GM13977 (cell line): ENCODE measurements at regions not wholly inside any gene's neighbourhood (a gene's known extent, or its start where the extent isn't known, plus 50 kb on each side); places are given as distances from the start of the nearest gene placed in this dataset.

Source experiments
- DNase-seq: peaks from one replicate; pipeline ENCODE4 v3.0.0; 2012; ENCODE audit warnings: low spot score
- in situ Hi-C: fragments of 300-500 bp; cut with MboI; formaldehyde crosslinking; loops from one replicate; pipeline ENCODE4 v1.12.0; 2022; ENCODE audit warnings: low sequenced_read_pairs, low pct_unique_long_range_greater_than_20kb, mixed read lengths, inconsistent platforms; ENCODE audit not compliant: unreplicated experiment
- TF ChIP-seq, protein P1 (sequence below): IDR thresholded peaks from 2 replicates; pipeline ENCODE4 v1.5.1; 2012; ENCODE audit warnings: mild to moderate bottlenecking, control low read depth; ENCODE audit not compliant: insufficient read depth; ENCODE audit errors: extremely low read depth, missing control alignments

DNA sequence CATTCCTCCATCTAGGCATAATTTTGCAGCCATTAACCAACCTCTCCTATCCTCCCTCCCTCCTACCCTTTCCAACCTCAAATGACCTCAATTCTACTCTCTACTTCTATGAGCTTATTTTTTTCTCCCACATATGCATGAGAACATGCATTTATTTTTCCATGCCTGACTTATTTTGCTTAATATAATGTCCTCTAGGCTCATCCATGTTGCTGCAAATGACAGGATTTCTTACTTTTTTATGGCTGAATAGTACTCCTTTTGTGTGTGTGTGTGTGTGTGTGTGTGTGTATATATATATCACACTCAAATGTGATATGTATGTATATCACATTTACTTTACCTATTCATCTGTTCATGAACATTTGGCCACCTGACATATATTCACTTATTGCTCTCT, 339.4 kb downstream of the SIPA1L2 start:
- TF ChIP-seq, protein P1, sequence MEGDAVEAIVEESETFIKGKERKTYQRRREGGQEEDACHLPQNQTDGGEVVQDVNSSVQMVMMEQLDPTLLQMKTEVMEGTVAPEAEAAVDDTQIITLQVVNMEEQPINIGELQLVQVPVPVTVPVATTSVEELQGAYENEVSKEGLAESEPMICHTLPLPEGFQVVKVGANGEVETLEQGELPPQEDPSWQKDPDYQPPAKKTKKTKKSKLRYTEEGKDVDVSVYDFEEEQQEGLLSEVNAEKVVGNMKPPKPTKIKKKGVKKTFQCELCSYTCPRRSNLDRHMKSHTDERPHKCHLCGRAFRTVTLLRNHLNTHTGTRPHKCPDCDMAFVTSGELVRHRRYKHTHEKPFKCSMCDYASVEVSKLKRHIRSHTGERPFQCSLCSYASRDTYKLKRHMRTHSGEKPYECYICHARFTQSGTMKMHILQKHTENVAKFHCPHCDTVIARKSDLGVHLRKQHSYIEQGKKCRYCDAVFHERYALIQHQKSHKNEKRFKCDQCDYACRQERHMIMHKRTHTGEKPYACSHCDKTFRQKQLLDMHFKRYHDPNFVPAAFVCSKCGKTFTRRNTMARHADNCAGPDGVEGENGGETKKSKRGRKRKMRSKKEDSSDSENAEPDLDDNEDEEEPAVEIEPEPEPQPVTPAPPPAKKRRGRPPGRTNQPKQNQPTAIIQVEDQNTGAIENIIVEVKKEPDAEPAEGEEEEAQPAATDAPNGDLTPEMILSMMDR = no peak
- in situ Hi-C loops = no loop called here
- DNase-seq = no peak

DNA sequence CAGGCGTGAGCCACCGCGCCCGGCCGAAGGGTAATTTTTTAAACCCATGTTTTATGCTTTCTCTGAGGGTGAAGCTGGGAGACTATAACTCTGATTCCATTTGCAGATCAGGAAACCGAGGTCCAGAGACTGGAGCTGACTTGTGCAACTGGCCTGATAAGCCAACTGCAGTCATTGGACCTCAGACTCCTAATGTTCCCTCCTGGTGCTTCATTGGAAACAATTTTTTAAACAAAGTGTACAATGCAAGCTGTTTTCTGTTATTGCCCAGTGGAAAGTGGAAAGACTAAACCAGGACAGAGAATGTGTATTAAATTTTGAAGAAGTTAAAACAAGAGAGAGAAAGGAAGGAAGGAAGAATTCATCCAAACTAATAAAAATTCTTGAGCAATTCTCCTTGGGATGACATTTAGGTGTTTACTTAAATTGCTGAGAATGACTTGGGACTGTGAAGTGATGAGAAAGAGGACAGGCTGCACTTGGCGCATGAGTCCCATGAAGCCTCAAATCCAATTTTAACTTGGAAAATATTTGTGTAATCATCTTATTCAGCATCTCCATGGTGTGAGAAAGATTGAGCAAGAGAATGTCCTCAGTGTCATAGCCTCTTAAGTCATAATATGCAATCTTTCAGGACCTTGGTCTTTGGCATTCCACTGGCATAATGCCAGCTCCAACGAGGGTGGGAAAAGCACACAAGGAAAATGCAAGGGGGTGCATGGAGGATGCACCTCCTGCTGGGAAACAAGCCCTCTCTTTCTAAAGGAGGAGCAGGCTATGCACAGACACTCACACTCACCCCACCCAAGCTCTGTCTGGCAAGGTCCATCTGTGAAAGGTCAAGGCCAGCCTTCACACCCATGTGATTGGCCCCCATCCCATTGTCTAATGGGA, 342.0 kb downstream of the SIPA1L2 start:
- no peak for DNase-seq
- in situ Hi-C loops = no loop called here
- TF ChIP-seq, protein P1 = no peak

DNA sequence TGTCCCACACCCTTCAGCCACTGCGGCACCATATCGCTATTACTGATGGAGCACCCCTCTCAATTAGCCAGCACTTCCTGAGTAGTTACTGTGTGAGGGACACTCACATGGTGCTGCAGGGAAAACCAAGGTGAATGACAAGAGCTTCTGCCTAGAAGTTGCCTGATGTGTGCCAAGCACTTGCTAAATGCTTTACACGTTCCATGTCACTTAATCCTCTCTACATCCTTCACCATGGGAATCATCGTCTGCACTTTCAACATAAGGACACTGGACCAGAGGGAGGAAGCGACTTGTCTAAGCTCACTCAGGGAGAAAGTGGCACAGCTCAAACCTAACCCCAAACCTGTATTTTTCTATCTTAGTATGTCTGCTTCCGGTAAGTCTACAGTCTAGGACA, 344.8 kb downstream of the SIPA1L2 start:
- no peak for DNase-seq
- in situ Hi-C loops = no loop called here
- TF ChIP-seq, protein P1 = no peak

DNA sequence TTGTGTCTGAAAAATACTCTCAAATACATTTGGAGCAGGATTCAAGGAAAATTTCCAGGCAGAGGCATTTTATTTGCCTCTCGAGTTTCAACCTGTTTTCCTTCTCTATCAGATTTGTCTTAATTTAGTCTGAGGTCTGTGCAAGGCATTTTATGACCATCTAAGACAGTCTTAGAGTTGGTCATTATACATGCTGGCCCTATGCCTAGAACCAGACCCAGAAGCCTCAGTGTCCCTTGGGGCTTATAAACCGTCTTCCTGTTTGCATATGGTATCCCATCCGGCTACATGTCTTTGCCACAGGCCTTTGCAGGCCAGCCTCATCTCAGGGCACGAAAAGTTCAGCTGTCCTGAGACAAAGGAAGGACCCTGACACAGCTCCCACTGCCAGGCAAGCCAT, 346.1 kb downstream of the SIPA1L2 start:
- in situ Hi-C loops = no loop called here
- TF ChIP-seq, protein P1 = no peak
- DNase-seq = no peak

DNA sequence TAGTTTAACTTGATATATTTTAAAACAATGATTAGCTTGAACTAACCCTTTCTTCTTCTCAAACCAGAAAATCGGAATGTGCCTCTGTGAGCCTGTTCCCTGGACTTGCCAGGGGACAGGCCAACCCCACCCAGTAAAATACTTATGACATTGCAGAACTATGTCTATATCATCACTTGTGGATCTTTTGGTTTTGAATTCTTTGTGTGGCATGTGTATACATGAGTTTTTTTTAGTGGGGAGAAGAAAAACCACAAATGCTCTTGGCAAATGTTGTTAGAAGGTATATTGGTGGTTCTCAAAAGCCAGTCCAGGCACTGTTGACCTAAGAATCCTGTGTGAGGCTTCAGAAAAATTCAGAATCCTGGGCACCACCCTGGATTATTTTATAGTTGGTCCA, 347.4 kb downstream of the SIPA1L2 start:
- in situ Hi-C loops = no loop called here
- DNase-seq = no peak
- TF ChIP-seq, protein P1 = no peak

DNA sequence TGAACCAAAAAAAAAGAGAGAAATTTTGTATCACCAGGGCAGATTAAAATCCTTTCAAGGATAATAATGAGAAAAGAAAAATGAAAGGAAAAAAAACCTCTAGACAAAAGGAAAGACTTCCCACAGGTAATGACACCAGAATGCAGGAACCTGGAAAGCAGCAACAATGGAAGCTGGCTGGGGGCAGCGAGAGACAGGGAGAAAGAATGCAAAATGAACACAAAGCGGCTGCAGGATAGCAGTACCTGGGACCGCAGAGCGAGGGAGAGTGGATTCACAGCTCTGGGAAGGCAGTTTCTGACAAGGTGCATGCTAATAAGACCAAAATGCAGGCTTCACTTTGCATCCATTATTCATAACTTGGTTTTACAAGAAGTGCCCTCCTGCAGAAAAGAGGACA, 349.0 kb downstream of the SIPA1L2 start:
- DNase-seq = no peak
- TF ChIP-seq, protein P1 = no peak
- in situ Hi-C loops = no loop called here
